Esophagus squamous epithelium (tissue), 4 donors: ENCODE measurements at regions not wholly inside any gene's neighbourhood (a gene's known extent, or its start where the extent isn't known, plus 50 kb on each side); places are given as distances from the start of the nearest gene placed in this dataset.

ENCODE experiments used
- CTCF ChIP-seq, 6 experiments: fragments of 450-650 bp in 4 of 6; fragments of 200-600 bp in 2 of 6; sonication (generic) in 2 of 6; IDR thresholded peaks; one replicate each; pipeline ENCODE4 v1.5.1; 2016 to 2019; ENCODE audit warnings: antibody characterized with exemption in 6 of 6, mild to moderate bottlenecking in 4 of 6, moderate library complexity in 4 of 6
- POLR2A ChIP-seq, 4 donors: fragments of 450-650 bp; IDR thresholded peaks; one replicate each; pipeline ENCODE4 v1.6.1; 2017; ENCODE audit warnings: antibody characterized with exemption in 4 of 4, mild to moderate bottlenecking in 4 of 4, moderate library complexity in 3 of 4

DNA sequence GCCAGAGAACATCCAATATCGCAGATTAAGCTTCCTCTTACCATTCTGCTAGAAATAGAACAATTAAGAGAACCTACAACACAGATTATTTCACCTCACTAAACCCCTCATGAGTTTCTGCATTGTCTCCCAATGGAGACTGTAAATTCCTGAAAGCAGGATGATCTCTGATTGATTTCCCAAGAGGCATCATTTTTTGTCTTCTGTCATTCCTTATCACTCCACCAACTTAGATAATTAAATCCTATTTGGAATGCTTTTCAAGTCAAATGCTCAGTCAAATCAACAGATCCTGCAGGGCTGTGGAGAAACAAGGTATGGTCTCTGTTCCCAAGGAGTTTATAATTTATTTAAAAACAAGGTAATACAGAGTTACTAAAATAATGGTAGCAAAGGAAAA, 161.5 kb downstream of the MTERF1 start:
- TF ChIP-seq POLR2A (IDR thresholded peaks at IDR 0.05) (no peak), CTCF (IDR thresholded peaks at IDR 0.05) (no peak)
